ENCODE measurements at regions not wholly inside any gene's neighbourhood (a gene's known extent, or its start where the extent isn't known, plus 50 kb on each side); places are given as distances from the start of the nearest gene placed in this dataset.

DNA sequence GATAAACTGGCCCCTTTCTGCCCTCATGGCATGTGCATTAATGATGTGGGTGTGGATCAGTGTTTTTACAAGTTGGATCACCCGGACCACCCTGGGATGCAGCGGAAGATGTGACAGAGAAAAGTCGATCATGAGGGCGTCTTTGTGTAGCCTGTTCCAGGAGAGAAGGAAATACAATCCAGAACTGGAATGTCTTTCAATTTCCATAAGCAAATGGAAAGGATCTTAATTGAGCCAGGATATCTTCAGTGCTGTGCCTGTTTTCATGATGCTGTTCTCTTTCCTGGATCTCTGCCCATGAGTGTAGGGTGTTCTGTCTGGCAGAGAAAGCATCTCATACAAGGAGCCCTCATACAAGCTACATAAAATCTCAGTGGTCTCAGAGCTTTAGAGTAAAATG is 481.4 kb downstream of the XYLT1 start:
- no peak for TF ChIP-seq EZH2phosphoT487 (IDR thresholded peaks at IDR 0.05; ENCODE audit: borderline replicate concordance, low read length)
- TF ChIP-seq, protein P1, sequence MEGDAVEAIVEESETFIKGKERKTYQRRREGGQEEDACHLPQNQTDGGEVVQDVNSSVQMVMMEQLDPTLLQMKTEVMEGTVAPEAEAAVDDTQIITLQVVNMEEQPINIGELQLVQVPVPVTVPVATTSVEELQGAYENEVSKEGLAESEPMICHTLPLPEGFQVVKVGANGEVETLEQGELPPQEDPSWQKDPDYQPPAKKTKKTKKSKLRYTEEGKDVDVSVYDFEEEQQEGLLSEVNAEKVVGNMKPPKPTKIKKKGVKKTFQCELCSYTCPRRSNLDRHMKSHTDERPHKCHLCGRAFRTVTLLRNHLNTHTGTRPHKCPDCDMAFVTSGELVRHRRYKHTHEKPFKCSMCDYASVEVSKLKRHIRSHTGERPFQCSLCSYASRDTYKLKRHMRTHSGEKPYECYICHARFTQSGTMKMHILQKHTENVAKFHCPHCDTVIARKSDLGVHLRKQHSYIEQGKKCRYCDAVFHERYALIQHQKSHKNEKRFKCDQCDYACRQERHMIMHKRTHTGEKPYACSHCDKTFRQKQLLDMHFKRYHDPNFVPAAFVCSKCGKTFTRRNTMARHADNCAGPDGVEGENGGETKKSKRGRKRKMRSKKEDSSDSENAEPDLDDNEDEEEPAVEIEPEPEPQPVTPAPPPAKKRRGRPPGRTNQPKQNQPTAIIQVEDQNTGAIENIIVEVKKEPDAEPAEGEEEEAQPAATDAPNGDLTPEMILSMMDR (conservative IDR thresholded peaks at IDR 0.05; ENCODE audit: low read depth, low read length): no peak
- TF ChIP-seq EZH2 (IDR thresholded peaks at IDR 0.05; ENCODE audit: low read length, unreplicated experiment): no peak
